NCI-H510A treated with DMSO at 0.1 percent for 48 hours (cell line): ENCODE measurements at regions not wholly inside any gene's neighbourhood (a gene's known extent, or its start where the extent isn't known, plus 50 kb on each side); places are given as distances from the start of the nearest gene placed in this dataset.
"Not testable (repeated sequence)": the region's sequence is repeated elsewhere in the genome, so short reads cannot be mapped to it uniquely, and the experiment has no call there.

ENCODE experiments used
- DNase-seq: peaks from one replicate; lab custom pipeline; 2025; lab: John Stamatoyannopoulos, UW

DNA sequence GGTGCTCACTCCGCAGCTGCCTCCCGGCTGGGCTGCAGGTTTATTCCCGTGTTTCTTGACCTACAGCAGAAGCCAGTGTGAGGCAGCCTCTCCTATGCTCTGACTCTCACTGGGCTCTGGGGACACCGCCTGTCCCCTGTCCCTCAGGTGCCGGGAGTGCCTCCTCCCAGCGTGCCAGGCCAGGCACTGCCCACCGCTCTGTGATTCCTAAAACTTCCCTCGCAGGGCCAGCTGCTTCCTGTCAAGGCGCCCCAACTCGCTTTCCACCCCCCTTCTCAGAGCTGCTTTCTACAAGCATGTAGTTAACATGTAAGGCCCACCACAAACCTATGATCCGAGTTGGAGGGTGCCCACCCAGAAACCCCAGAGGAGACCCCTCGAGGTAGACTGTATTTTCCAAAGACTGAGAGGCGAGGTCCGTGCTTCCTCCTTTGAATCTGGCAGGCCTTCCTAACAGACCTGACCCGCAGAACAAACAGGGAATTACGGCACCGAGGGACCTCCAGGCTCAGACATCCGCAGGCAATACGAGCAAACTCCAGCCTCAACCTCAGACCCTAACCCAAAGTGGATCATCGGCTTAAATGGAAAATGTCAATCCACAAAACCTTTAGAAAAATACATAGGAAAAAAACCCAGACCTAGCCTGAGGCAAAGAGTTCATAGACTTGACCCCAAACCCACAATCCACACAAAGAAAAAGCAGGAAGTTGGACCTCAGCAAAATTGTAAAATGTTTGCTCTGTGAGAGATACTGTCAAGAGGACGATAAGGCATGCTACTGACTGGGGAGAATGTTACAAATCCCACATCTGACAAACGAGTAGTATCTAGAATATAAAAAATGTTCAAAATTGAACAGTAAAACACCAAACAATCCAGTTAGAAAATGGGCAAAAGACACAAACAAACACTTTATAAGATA lies 121.3 kb upstream of the IQSEC1 start:
- no peak for DNase-seq

DNA sequence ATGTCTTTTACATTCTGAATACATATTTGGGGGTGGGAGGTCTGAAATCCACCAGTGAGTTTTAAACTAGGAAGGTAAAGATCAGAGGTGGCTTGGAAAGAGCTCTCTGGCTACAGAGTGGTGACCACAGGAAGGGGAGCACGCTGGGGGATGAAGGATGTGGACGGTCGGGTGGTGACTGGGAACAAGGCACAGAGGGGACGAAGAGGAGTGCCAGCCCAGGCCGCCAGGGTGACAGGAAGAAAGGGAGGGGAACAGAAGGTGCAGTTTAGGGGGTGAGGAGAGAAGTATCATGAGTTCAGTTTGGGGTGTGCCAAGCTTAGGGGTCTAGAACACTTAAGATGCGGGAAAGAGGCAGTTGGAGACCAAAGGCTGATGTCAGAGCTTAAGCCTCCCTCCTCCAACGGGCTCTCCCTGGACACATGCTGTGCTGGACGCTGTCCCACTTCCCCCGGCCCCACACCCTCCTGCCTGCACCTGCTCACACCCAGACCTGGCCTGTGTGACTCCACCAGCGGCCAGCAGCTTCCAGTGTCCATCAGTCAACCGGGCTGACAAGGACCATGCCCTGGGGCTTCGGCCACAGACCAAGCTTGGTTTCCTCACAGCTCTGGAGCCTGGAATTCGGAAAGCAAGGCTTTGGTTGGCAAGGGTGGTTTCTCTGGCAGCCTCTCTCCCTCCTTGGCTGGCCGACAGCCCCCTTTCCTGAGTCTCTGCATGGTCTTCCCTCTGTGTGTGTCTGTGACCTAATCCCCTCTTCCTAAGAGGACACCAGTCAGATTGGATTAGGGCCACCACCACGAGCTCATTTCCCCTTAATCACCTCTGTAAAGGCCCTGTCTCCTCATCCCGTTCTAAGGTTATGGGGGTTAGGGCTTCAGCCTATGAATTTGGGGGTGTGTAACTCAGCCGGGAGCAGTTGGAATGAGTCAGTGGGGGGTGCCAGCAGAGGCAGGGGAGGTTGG lies 120.4 kb upstream of the IQSEC1 start:
- no peak for DNase-seq

DNA sequence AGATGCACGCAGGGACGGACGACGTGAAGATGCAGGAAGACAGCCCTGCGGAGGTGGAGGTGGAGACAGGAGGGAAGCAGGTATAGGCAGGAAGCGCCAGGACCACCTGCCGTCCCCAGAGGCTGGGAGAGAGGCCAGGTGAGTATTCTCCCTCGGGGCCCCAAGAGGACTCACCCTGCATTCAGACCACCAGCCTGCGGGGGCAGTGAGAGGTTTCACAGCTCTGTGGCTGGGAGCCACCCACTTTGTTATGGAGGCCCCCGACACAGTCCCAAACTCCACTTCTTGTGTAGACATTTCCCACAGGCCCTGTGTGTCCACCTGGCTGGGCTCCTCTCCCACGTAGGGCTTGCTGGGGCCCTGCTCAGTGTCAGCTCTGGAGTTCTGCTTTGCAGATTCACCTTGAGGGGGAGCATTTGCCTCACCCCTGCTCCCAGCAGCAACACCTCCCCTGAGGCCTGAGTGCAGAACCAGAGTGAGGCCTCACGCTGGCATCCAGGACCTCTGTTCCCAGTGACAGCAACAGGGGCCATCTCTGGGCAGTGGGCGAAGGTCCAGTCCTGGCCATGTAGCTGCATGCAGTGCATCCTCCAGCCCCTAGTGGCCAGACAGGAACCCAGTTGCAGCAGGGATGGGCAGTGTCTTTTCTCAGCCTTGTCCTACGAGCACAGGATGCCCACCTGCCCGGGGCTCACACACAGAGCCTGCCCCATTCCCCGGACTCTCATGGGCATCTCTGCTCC lies 119.4 kb upstream of the IQSEC1 start:
- DNase-seq: no peak

DNA sequence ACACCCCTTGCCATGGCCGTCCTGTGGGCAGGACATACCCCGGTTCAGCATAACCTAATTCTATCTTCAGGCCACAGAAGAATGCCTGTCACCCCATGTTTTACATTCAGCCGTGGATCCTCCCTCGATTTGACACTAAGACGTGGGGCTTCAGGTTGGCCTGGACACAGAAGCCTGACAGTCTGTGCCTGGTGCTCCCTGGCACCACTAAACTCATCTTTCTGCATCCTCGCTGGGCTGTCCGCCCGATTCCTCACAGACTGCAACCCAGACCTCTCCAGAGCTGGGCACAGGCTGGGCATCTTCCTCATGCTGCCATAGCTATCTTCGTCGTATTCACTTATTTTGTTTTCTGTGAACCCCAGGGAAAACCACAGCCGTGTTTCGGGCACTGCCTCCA lies 117.8 kb upstream of the IQSEC1 start:
- no peak for DNase-seq

DNA sequence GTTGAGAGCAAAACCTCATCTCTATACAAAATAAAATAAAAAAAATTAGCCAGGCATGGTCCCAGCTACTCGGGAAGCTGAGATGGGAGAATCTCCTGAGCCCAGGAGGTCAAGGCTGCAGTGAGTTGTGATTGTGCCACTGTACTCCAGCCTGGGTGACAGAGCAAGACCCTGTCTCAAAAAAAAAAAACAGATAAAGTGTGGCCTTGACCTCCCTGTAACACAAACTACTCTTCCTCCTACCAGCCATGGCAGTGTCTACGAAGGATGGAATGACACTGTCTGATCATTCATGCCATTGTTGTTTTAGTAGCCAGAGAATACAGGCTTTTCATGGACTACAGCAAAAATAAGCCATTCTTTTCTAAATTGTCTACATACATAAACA lies 117.1 kb upstream of the IQSEC1 start:
- no peak for DNase-seq

DNA sequence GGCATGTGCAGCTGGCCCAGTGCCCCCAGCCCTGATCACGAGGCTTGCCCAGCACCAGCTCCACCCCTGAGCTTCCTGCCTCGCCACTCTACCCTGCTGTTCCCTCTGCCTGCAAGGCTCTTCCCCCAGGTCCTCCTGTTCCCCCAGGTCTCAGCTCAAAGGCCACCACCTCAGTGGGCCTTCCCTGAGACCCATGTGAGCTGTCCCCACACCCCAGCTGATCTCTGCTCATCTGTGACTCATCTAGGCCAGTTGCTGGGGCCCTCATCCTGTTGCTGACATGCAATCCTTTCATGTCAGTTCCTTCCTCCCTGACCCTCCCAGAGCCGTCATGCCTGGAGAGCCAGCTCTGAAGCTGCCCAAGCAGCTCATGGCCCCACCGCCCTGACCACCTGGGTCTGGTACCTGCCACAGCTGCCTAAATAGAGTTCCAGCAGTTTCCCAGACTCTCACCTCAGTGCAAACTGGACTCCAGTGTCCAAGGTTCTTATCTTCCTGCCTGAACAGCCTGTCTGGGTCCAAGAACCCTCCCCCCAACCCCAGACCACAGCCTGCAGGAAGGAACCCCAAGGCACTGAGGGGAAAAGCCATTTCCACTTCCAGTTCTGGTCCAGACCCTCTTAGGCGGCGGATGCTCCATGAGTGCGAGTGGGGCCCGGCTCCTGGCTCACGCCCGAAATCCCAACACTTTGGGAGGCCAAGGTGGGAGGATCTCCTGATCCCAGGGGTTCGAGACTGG lies 116.6 kb upstream of the IQSEC1 start:
- no peak for DNase-seq

GRCh38 chr3:13188975-13189374 lies 115.7 kb upstream of the IQSEC1 start:
- no peak for DNase-seq

GRCh38 chr3:13188181-13188779 lies 115.1 kb upstream of the IQSEC1 start:
- no peak for DNase-seq

- DNase-seq: no peak
Measured at GRCh38 chr3:13187593-13187992, 114.4 kb upstream of the IQSEC1 start.

DNA sequence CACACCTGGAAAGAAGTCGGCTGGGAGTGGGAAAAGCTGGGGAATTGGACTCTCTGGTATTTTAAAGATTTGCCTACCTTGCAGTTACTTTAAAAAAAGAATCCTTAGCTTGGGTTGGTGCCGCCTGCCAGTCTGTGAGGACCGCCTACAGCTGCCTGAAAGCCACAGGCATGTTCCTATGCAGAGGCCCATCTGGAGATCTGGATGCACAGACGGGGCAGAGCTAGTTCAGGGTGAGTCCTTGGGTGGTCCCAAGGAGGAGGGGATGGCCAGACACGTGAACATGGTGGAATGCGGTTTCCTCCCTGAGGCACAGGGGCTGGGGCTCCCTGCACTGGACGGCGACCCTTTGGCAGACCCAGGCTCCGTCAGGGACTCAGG lies 113.2 kb upstream of the IQSEC1 start:
- no peak for DNase-seq

DNA sequence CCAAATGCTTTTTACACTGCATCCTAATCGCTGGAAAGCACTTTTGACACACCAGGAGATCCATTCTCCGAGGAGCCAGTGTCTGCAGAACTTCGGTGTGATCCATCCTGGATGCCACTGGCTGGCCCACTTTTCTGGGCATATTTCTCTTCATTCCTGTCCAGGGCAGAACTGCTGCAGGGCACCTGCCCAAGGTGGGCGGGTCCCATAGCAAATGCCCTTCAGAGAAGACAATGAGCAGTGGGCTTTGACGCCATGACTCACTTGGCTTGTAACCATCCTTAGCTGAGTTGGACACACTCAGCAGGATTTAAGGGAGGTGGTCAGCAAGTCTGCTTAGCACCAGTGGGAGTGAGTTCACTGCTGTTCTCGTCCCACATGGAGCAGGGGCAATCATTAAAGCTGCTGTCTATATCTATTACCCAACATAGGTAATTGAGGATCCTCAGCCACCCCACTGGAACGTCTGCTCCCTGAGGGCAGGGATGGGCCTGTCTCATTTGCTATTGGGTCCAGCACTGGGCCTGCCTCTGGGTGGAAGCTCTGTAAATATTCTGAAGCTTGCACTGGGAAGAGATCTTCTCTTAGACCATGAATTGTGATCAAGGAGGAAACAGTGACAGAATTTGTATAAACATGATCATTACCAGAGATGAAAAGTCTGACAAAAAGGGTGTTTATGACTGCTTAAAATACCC lies 112.7 kb upstream of the IQSEC1 start:
- DNase-seq: no peak

- DNase-seq: not testable (repeated sequence)
Measured at GRCh38 chr3:13179582-13180210, 106.5 kb upstream of the IQSEC1 start.

DNA sequence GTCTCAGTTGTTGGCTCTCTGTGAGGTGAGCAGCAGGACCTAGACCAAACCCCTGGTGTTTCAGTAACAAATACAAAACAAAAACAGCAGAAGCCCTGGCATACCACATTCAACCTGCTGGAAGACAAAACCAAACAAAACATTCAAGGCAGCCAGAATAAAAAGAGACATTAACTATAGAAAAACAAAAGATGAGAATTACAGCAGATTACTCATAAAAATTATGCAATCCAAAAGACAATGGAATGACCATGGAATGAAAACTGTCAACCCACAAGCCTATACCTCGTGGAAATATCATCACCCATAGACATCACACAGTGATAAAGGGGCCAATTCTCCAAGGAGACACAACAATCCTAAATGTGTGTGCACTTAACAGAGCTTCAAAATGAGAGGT lies 106.0 kb upstream of the IQSEC1 start:
- DNase-seq: no peak

DNA sequence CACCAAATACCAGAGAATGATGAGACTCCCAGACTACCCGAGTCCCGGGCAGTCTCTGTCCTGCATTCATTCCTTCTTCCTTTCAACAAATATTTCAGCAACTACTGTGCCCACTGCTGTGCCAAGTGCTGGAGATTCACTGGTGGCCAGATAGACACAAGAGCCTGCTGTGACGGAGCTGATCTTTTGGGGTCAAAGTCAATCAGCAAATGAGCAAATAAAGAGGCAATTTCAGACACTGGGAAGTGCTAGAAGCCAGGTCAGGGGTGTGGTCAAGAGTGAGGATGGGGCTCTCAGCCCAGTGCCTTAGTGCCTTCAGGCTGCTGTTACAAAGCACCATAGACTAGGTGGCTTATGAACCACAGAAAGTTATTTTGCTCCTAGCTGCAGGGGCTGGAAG lies 104.9 kb upstream of the IQSEC1 start:
- DNase-seq: no peak

- DNase-seq: no peak
Measured at GRCh38 chr3:13177641-13178040, 104.4 kb upstream of the IQSEC1 start.

DNA sequence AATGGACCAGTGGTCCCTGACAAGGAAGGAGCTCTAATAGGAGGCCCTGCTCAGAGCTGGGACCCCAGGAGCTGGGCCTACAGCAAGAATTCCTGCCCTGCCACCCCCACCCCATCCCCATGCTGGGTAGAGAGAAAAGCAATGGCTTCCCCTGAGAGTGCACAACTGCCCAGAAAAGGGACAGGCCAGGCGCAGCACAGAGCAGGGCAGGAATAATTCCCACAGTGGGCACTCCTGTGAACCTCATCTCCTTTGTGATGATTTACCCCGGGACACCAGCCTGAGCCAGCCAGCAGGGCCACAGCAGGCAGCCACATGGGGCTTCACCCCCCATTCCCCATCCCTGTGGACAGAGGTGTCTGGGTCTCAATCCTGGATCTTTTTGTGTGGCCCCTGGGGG lies 104.0 kb upstream of the IQSEC1 start:
- DNase-seq: no peak

GRCh38 chr3:13176445-13176844 lies 103.2 kb upstream of the IQSEC1 start:
- DNase-seq: no peak

- no peak for DNase-seq
Measured at GRCh38 chr3:13174803-13175135, 101.5 kb upstream of the IQSEC1 start.

- DNase-seq: no peak
Measured at GRCh38 chr3:13174011-13174802, 101.0 kb upstream of the IQSEC1 start.
